A673 (cell line): ENCODE measurements at regions not wholly inside any gene's neighbourhood (a gene's known extent, or its start where the extent isn't known, plus 50 kb on each side); places are given as distances from the start of the nearest gene placed in this dataset.

ENCODE experiments used
- EZH2 ChIP-seq: fragments of 200-600 bp; sonication (generic); IDR thresholded peaks from 2 replicates; pipeline ENCODE4 v1.6.1; 2017; ENCODE audit warnings: borderline replicate concordance, low read depth, mild to moderate bottlenecking, mixed read lengths, antibody characterized with exemption, low read length; ENCODE audit not compliant: poor library complexity, severe bottlenecking
- TF ChIP-seq, protein P1 (sequence below): fragments of 300-800, 200-600 bp; sonication (generic); conservative IDR thresholded peaks from 2 replicates; pipeline ENCODE4 v1.5.1; 2017; ENCODE audit warnings: low read depth, mild to moderate bottlenecking, antibody characterized with exemption, low read length, moderate library complexity, mixed read lengths

DNA sequence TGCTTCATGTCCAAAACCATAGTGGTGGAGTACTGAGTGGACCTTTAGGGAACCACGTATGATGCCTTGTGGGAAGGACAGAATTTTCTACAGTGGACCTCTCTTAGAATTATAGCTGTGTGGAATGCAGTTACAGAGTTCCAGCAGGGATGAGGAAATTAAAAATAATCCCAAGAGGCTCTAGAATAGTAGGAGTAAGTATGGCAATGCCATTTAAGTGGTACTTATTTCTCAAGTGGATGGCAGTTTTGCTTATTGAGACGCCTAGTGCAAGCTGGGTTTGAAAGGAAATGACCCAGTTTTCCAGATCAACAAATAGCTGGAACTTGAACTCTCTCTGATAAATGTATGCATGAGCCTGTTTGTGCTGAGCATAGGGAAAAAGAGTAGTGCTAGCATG is 431.6 kb downstream of the PRR16 start:
- TF ChIP-seq, protein P1, sequence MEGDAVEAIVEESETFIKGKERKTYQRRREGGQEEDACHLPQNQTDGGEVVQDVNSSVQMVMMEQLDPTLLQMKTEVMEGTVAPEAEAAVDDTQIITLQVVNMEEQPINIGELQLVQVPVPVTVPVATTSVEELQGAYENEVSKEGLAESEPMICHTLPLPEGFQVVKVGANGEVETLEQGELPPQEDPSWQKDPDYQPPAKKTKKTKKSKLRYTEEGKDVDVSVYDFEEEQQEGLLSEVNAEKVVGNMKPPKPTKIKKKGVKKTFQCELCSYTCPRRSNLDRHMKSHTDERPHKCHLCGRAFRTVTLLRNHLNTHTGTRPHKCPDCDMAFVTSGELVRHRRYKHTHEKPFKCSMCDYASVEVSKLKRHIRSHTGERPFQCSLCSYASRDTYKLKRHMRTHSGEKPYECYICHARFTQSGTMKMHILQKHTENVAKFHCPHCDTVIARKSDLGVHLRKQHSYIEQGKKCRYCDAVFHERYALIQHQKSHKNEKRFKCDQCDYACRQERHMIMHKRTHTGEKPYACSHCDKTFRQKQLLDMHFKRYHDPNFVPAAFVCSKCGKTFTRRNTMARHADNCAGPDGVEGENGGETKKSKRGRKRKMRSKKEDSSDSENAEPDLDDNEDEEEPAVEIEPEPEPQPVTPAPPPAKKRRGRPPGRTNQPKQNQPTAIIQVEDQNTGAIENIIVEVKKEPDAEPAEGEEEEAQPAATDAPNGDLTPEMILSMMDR: no peak
- TF ChIP-seq EZH2: no peak
